Stomach (tissue), 4 donors: ENCODE measurements at regions not wholly inside any gene's neighbourhood (a gene's known extent, or its start where the extent isn't known, plus 50 kb on each side); places are given as distances from the start of the nearest gene placed in this dataset.

Source experiments
- CTCF ChIP-seq, 7 experiments: fragments of 450-650 bp in 4 of 7; fragments of 200-600 bp in 3 of 7; sonication (generic) in 3 of 7; IDR thresholded peaks; one replicate each; pipeline ENCODE4 v1.5.1; 2016 to 2019; ENCODE audit warnings: antibody characterized with exemption in 7 of 7, control low read depth in 2 of 7, mild to moderate bottlenecking in 1 of 7
- EP300 ChIP-seq: sonication (generic); formaldehyde crosslinking; IDR thresholded peaks from one replicate; pipeline ENCODE4 v1.6.1; 2017; ENCODE audit warnings: antibody characterized with exemption
- POLR2AphosphoS5 ChIP-seq, 3 donors: sonication (generic); formaldehyde crosslinking; IDR thresholded peaks; one replicate each; pipeline ENCODE4 v1.6.1; 2016; ENCODE audit warnings: antibody characterized with exemption in 3 of 3

GRCh38 chr16:86714166-86714565 is 135.8 kb downstream of the FOXL1 start:
- TF ChIP-seq CTCF (IDR thresholded peaks at IDR 0.05), result no peak
- TF ChIP-seq EP300, result no peak
- no peak for TF ChIP-seq POLR2AphosphoS5 (IDR thresholded peaks at IDR 0.05)
